HG02759 (cell line): ENCODE measurements at regions not wholly inside any gene's neighbourhood (a gene's known extent, or its start where the extent isn't known, plus 50 kb on each side); places are given as distances from the start of the nearest gene placed in this dataset.

ENCODE experiments used
- ATAC-seq: cut with Tn5 transposase; IDR thresholded peaks from one replicate; pipeline ENCODE4 v1.9.1; 2021; ENCODE audit warnings: mild to moderate bottlenecking, moderate library complexity; ENCODE audit not compliant: unreplicated experiment

DNA sequence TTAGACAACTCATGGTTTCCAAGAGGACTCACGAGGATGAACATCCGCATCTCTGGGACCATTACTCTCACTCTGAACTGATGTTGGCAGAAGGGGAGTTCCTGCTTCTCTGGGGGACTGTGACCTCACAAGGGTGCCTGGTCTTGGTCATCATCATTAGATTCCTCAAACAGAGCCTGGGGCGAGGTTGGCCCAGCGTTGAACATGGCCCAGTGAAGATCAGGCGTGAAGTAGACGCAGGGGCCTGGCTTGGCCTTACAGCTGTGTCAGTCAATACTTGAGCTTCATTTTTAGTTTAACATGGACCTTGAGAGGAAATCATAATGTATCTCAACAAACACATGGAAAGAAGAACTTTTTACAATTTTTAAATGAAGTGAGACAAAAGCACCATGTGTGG, 617.1 kb downstream of the BRD1 start:
- no peak for ATAC-seq

DNA sequence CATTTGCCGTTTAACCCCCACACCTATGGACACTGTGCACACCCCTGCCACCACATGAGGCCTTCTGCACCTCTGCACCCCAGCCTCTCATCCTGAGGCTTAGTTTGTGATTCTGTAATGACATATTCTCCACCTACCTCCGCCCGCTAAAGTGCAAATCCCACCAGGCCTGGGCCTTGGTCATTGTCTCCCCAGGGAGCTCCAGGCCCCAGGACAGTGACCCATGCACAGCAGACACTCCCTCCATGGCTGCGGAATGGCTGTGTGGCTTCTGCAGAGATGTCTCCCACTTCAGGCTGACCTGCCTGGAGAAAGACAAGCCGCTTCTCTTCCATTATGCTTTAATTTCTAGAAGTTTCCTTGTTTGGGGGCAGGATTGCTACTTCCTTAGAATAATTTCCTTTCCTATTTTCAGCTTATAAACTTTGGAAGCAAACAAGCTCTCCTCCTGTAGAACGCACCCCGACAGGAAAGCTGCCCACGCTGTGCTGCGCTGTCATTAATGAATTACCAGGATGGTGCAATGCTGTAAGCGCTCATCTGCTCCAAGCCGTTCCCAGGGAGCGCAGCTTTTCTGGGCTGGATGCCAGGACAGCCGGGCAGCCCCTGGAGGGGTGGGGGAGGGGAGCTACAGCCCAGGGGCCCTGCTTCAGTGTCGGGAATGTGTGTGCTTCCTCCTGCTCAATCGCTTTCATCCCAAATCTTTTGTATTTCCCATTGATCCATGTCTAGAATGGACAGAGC, 618.0 kb downstream of the BRD1 start:
- no peak for ATAC-seq

DNA sequence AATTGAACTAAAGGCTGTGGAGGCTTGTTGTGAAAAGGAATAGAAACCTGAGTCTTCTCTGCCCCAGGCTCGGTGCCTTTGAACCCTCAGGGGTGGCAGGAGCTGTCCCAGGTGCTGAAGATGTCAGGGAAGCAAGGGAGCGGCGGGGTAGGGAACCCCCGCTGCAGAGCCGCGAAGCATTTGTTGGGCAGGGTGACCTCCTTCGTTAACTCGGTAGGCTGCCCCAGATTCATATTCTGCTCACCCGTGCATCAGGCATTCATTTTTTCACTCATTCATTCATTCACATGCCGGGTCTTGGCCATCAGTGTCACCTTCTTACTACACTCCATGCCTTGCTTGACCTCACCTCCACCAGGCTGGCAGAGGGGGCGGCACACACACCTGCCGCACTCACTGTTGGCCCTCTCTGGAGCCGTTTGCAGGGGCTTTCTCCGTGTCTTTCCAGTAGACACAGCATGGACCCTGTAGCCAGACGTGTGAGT, 618.9 kb downstream of the BRD1 start:
- no peak for ATAC-seq

- no peak for ATAC-seq
Observed at GRCh38 chr22:49208004-49208402, 619.7 kb downstream of the BRD1 start.

- no peak for ATAC-seq
Observed at GRCh38 chr22:49207008-49208003, 620.4 kb downstream of the BRD1 start.

DNA sequence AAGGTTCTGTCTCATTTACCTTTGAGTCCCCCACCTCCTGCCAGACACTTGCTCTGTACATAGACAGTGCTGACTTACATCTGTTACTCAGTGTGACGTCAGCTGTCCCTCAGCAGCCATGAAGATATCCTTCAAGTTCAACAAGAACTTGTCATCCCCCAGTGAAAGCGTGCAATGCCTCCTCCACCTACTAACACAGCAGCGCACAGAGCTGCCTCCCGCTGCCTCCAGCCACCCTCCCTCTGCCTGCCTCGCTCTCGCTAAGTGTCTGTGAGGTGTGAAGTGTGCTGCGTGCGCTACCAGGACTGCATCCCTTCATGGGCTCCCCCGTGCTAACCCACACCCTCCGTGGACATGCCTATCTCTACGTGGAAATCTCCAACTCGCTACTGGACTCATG, 621.4 kb downstream of the BRD1 start:
- no peak for ATAC-seq

DNA sequence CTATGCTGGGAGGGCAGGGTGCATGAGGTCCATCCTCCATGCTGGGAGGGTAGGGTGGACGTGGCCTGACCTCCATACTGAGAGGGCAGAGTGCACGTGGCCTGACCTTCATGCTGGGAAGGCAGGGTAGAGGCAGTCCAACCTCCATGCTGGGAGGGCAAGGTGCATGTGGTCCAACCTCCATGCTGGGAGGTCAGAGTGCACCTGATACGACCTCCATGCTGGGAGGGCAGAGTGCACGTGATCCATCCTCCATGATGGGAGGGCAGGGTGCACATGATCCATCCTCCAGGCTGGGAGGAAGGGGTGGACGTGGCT, 622.2 kb downstream of the BRD1 start:
- no peak for ATAC-seq

- no peak for ATAC-seq
Observed at GRCh38 chr22:49204599-49205482, 622.8 kb downstream of the BRD1 start.

- no peak for ATAC-seq
Observed at GRCh38 chr22:49203859-49204598, 623.6 kb downstream of the BRD1 start.

GRCh38 chr22:49203091-49203858, 624.4 kb downstream of the BRD1 start:
- no peak for ATAC-seq

DNA sequence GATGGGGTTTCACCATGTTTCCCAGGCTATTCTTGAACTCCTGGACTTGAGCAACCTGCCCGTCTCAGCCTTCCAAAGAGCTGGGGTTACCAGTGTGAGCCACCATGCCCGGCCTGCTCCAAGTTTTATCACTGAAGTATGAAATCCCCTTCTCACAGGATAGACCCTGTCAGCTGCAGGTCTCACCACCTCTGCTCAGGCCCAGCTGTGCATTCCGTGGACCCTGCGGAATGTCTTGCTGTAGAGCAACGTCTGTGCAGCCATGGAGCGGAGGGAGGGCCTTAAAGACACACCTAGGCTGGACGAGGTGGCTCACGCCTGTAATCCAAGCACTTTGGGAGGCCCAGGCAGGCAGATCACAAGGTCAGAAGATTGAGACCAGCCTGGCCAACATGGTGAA, 625.4 kb downstream of the BRD1 start:
- no peak for ATAC-seq

DNA sequence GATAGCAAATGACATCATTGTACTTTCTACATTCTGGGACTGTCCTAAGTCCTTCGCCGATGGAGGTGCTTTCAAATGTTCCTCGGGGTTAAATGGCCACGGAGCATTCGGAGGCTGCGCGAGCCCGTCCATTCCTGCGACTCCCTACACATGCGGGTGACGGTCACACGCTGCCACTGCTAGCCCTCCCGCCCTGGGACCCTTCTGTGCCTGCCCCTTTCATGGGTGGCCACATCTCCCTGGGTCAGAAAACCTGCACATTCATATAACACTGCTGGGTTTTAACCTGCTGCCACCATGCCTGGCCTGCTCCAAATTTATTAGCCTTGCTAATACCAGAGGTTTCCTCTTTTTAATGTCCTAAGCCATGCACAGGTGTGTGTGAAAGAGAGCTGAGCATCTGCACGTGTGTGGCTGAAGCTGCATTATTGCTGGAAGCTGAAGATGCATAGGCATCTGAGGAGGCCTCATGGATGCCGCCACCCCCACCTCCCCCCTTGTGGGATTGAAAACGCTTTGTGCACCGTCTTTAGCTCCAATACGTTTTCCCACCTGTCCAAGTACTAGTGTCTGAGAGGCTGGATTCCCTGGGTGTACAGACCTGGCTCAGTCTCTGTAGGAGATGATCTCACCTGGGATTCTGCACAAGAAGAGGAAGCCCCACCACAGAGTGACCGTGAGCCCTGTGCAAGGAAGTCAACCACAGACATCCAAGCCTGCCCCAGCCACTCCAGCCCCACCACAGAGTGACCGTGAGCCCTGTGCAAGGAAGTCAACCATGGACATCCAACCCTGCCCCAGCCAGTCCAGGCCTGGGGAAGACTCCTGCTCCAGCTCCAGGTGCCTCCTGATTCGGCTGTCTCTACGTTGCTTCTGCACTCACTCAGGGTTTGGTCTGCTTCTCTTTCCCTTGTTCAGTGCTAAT, 626.4 kb downstream of the BRD1 start:
- no peak for ATAC-seq

DNA sequence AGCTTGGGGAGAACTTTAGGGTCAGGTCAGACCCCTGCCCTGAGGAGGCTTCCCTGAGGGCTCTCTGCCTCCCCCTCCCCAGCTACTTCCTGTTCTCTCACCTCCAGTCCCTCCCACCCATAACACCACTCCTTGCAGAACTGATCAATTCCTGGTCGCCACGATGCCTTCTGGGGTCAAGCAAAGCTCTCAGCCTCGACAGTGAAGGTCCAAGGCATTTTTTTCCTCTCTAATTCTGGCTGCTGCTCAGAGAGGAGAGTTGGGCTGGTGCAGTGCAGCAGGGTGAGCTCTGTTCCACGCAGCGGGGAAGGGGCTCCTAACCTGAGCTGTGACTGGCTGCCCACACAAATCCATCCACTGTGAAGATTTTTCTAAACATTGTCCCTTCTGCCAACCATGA, 628.4 kb downstream of the BRD1 start:
- no peak for ATAC-seq

DNA sequence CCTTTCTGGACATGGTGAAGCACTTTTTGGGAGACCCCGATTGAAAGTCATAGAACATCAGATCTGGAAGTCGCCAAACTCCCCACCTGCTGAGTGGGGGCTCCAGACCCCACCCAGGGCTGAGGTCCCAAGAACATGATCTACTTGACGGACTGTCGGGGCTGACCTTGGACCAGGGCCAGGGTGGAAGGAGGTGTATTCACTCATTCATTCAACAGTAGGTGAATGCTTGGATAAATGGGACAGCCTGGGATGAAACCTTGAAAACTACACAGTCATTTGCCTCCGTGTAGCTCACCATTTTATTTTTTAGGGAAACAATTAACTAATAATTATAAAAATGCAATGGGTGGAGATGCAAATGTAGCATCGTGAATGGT, 629.0 kb downstream of the BRD1 start:
- ATAC-seq: no peak

GRCh38 chr22:49197986-49198704, 629.5 kb downstream of the BRD1 start:
- no peak for ATAC-seq

GRCh38 chr22:49197505-49197904, 630.2 kb downstream of the BRD1 start:
- no peak for ATAC-seq

DNA sequence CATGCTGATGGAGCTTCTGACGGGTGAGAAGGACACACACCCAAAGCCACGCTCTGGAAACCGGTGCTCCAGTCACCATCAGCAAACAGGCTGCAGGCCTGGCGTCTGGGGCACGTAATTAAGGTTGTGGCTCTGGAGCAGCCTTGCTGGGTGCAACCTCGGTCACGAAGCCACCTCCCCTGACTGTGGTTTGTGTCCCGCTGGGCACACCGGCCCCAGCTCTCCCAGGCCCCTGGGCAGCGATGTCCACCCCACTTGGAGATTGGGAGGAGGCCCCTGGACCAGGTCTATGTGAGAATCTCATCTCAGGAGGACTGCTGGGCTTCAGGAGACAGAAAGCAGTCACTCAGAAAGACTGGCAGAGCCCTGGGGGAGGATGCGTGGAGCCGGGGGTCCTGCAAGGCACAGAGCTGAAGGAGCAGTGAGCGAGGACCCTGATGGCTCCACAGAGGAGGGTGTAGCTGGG, 631.6 kb downstream of the BRD1 start:
- no peak for ATAC-seq

GRCh38 chr22:49195636-49196035, 632.0 kb downstream of the BRD1 start:
- ATAC-seq: no peak
